ENCODE measurements at regions not wholly inside any gene's neighbourhood (a gene's known extent, or its start where the extent isn't known, plus 50 kb on each side); places are given as distances from the start of the nearest gene placed in this dataset.
"Not testable (repeated sequence)": the region's sequence is repeated elsewhere in the genome, so short reads cannot be mapped to it uniquely, and the experiment has no call there.

- H3K27ac Mint-ChIP-seq = no peak overlapping the region
- intact Hi-C loops (cut with micrococcal nuclease) = no loop called here
- H3K36me3 Mint-ChIP-seq (ENCODE audit: low read depth) = peaks cover 11% of the 10 kb centered on the region
- no peak overlapping the region for H3K4me3 Mint-ChIP-seq
- H3K4me1 Mint-ChIP-seq (ENCODE audit: low read depth) = peaks cover 37% of the 10 kb centered on the region
- no peaks in the 10 kb centered on the region for H3K27me3 Mint-ChIP-seq
- peaks cover 11% of the 10 kb centered on the region for H3K9me3 Mint-ChIP-seq
These were observed 72.3 kb upstream of the NCOA3 start for GRCh38 chr20:47429409-47429808.

GRCh38 chr20:47430862-47431588 is 70.7 kb upstream of the NCOA3 start:
- H3K4me3 Mint-ChIP-seq = no peak overlapping the region
- no peak overlapping the region for H3K27ac Mint-ChIP-seq
- H3K9me3 Mint-ChIP-seq = peaks cover 11% of the 10 kb centered on the region
- no peaks in the 10 kb centered on the region for H3K27me3 Mint-ChIP-seq
- H3K36me3 Mint-ChIP-seq (ENCODE audit: low read depth) = peaks cover 11% of the 10 kb centered on the region
- peaks cover 37% of the 10 kb centered on the region for H3K4me1 Mint-ChIP-seq (ENCODE audit: low read depth)
- intact Hi-C loops (cut with micrococcal nuclease) = no loop called here

GRCh38 chr20:47432834-47433210 is 68.9 kb upstream of the NCOA3 start:
- intact Hi-C loops (cut with micrococcal nuclease) = no loop called here
- Mint-ChIP-seq H3K4me3 (no peak overlapping the region), H3K36me3 (ENCODE audit: low read depth) (no peaks in the 10 kb centered on the region), H3K9me3 (no peaks in the 10 kb centered on the region), H3K4me1 (ENCODE audit: low read depth) (peaks cover 38% of the 10 kb centered on the region), H3K27ac (peak overlapping the region; percentile 16), H3K27me3 (no peaks in the 10 kb centered on the region)

GRCh38 chr20:47434128-47434779 is 67.4 kb upstream of the NCOA3 start:
- H3K9me3 Mint-ChIP-seq; H3K4me3 Mint-ChIP-seq; H3K27me3 Mint-ChIP-seq; H3K27ac Mint-ChIP-seq; intact Hi-C loops (cut with micrococcal nuclease); H3K36me3 Mint-ChIP-seq (ENCODE audit: low read depth): not testable (repeated sequence)
- peaks cover 37% of the 10 kb centered on the region for H3K4me1 Mint-ChIP-seq (ENCODE audit: low read depth)

GRCh38 chr20:47438464-47439381 is 63.0 kb upstream of the NCOA3 start:
- H3K27me3 Mint-ChIP-seq = no peaks in the 10 kb centered on the region
- peak overlapping the region; percentile 62 for H3K27ac Mint-ChIP-seq
- no peaks in the 10 kb centered on the region for H3K9me3 Mint-ChIP-seq
- intact Hi-C loops (cut with micrococcal nuclease) = no loop called here
- no peaks in the 10 kb centered on the region for H3K36me3 Mint-ChIP-seq (ENCODE audit: low read depth)
- H3K4me1 Mint-ChIP-seq (ENCODE audit: low read depth) = peaks cover 16% of the 10 kb centered on the region
- no peak overlapping the region for H3K4me3 Mint-ChIP-seq

GRCh38 chr20:47440857-47441773 is 60.6 kb upstream of the NCOA3 start:
- H3K36me3 Mint-ChIP-seq (ENCODE audit: low read depth) = no peaks in the 10 kb centered on the region
- no peaks in the 10 kb centered on the region for H3K9me3 Mint-ChIP-seq
- H3K27me3 Mint-ChIP-seq = no peaks in the 10 kb centered on the region
- peaks cover 16% of the 10 kb centered on the region for H3K4me1 Mint-ChIP-seq (ENCODE audit: low read depth)
- peak overlapping the region; percentile 31 for H3K27ac Mint-ChIP-seq
- intact Hi-C loops (cut with micrococcal nuclease) = no loop called here
- H3K4me3 Mint-ChIP-seq = no peak overlapping the region

GRCh38 chr20:47441774-47442150 is 59.9 kb upstream of the NCOA3 start:
- Mint-ChIP-seq H3K4me1 (ENCODE audit: low read depth) (peaks cover 16% of the 10 kb centered on the region), H3K27ac (peak overlapping the region; percentile 31), H3K36me3 (ENCODE audit: low read depth) (no peaks in the 10 kb centered on the region), H3K27me3 (no peaks in the 10 kb centered on the region), H3K4me3 (no peak overlapping the region), H3K9me3 (no peaks in the 10 kb centered on the region)
- intact Hi-C loops (cut with micrococcal nuclease) = no loop called here

GRCh38 chr20:47443060-47443459 is 58.6 kb upstream of the NCOA3 start:
- H3K9me3 Mint-ChIP-seq; intact Hi-C loops (cut with micrococcal nuclease); H3K4me3 Mint-ChIP-seq; H3K36me3 Mint-ChIP-seq (ENCODE audit: low read depth); H3K27ac Mint-ChIP-seq; H3K27me3 Mint-ChIP-seq: not testable (repeated sequence)
- H3K4me1 Mint-ChIP-seq (ENCODE audit: low read depth) = peaks cover 11% of the 10 kb centered on the region

GRCh38 chr20:47444584-47444983 is 57.1 kb upstream of the NCOA3 start:
- Mint-ChIP-seq H3K4me1 (ENCODE audit: low read depth) (no peaks in the 10 kb centered on the region), H3K36me3 (ENCODE audit: low read depth) (no peaks in the 10 kb centered on the region), H3K9me3 (no peaks in the 10 kb centered on the region), H3K4me3 (no peak overlapping the region), H3K27me3 (peaks cover 2% of the 10 kb centered on the region), H3K27ac (no peak overlapping the region)
- intact Hi-C loops (cut with micrococcal nuclease) = no loop called here

- Mint-ChIP-seq H3K9me3 (no peaks in the 10 kb centered on the region), H3K27me3 (peaks cover 2% of the 10 kb centered on the region), H3K36me3 (ENCODE audit: low read depth) (no peaks in the 10 kb centered on the region), H3K4me1 (ENCODE audit: low read depth) (no peaks in the 10 kb centered on the region), H3K4me3 (no peak overlapping the region), H3K27ac (no peak overlapping the region)
- intact Hi-C loops (cut with micrococcal nuclease) = no loop called here
These were observed 56.4 kb upstream of the NCOA3 start for GRCh38 chr20:47445291-47445690.

GRCh38 chr20:47447350-47448296 is 54.1 kb upstream of the NCOA3 start:
- H3K27me3 Mint-ChIP-seq; H3K27ac Mint-ChIP-seq; H3K4me1 Mint-ChIP-seq (ENCODE audit: low read depth); H3K4me3 Mint-ChIP-seq; H3K36me3 Mint-ChIP-seq (ENCODE audit: low read depth); intact Hi-C loops (cut with micrococcal nuclease); H3K9me3 Mint-ChIP-seq: not testable (repeated sequence)

- intact Hi-C loops (cut with micrococcal nuclease) = no loop called here
- H3K36me3 Mint-ChIP-seq (ENCODE audit: low read depth) = no peaks in the 10 kb centered on the region
- peaks cover 6% of the 10 kb centered on the region for H3K4me1 Mint-ChIP-seq (ENCODE audit: low read depth)
- no peaks in the 10 kb centered on the region for H3K9me3 Mint-ChIP-seq
- H3K4me3 Mint-ChIP-seq = no peak overlapping the region
- peaks cover 2% of the 10 kb centered on the region for H3K27me3 Mint-ChIP-seq
- H3K27ac Mint-ChIP-seq = no peak overlapping the region
These were observed 53.3 kb upstream of the NCOA3 start for GRCh38 chr20:47448429-47448828.

GRCh38 chr20:47451602-47451904 is 50.1 kb upstream of the NCOA3 start:
- peaks cover 18% of the 10 kb centered on the region for H3K4me1 Mint-ChIP-seq (ENCODE audit: low read depth)
- peaks cover 2% of the 10 kb centered on the region for H3K27me3 Mint-ChIP-seq
- H3K9me3 Mint-ChIP-seq = no peaks in the 10 kb centered on the region
- no peak overlapping the region for H3K27ac Mint-ChIP-seq
- intact Hi-C loops (cut with micrococcal nuclease) = loop anchor here (10.0 kb wide), 1 partner anchor 53 kb away; the partner anchor contains the start of gene NCOA3
- H3K36me3 Mint-ChIP-seq (ENCODE audit: low read depth) = no peaks in the 10 kb centered on the region
- no peak overlapping the region for H3K4me3 Mint-ChIP-seq
